ENCODE measurements at regions not wholly inside any gene's neighbourhood (a gene's known extent, or its start where the extent isn't known, plus 50 kb on each side); places are given as distances from the start of the nearest gene placed in this dataset.

DNA sequence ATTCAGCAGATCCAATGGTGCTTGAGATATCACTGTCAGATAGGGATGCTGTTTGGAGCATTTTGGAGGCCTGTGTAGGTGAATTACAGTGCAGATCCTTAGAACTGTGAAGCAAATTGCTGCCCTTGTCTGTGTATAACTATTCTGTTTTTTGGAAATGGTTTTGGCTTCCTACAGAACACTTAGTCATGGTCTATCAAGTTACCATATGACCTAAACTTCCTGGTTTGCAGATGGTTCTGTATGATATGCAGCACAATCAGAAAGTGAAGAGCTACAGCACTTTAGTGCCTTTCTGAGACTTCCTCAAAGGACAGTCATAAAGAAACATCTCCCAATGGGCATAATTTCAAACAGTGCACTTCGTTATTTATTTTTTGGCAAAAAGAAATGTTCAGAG, 688.6 kb downstream of the SH3BGRL start:
- ChIA-PET CTCF (no interaction called here), POLR2A (no interaction called here)
- DNase-seq = no peak
- TF ChIP-seq TCF12 (IDR thresholded peaks at IDR 0.05) = no peak
- TF ChIP-seq SMC3 (IDR thresholded peaks at IDR 0.05; ENCODE audit: low read depth, low read length) = no peak
- no peak for TF ChIP-seq REST (IDR thresholded peaks at IDR 0.05; ENCODE audit: low read depth, low read length)
- TF ChIP-seq YY1 (IDR thresholded peaks at IDR 0.05; ENCODE audit: low read depth) = no peak
- no peak for TF ChIP-seq RAD21 (IDR thresholded peaks at IDR 0.05; ENCODE audit: low read length)
- no peak for TF ChIP-seq PBX3 (IDR thresholded peaks at IDR 0.05)
- no peak for TF ChIP-seq NFIC (IDR thresholded peaks at IDR 0.05; ENCODE audit: borderline replicate concordance)
- TF ChIP-seq FOSL2 (IDR thresholded peaks at IDR 0.05; ENCODE audit: borderline replicate concordance, low read depth) = no peak
- TF ChIP-seq MXI1 (IDR thresholded peaks at IDR 0.05; ENCODE audit: low read depth, low read length) = no peak
- TF ChIP-seq EZH2phosphoT487 (IDR thresholded peaks at IDR 0.05; ENCODE audit: borderline replicate concordance, low read depth) = no peak
- TF ChIP-seq FOXJ3 (CRISPR knock-in tag; IDR thresholded peaks at IDR 0.05) = no peak
- TF ChIP-seq ZBTB33 (IDR thresholded peaks at IDR 0.05; ENCODE audit: borderline replicate concordance, low read depth) = no peak
- TF ChIP-seq CHD2 (IDR thresholded peaks at IDR 0.05; ENCODE audit: low read length, partially characterized antibody) = no peak
- no peak for TF ChIP-seq GATA2 (CRISPR knock-in tag; IDR thresholded peaks at IDR 0.05)
- no peak for TF ChIP-seq RCOR1 (IDR thresholded peaks at IDR 0.05; ENCODE audit: low read length)
- TF ChIP-seq TEAD4 (IDR thresholded peaks at IDR 0.05; ENCODE audit: borderline replicate concordance, insufficient read depth) = no peak
- Histone ChIP-seq H3K79me2 (ENCODE audit: insufficient read depth) (no peaks in the 10 kb centered on the region), H3K4me2 (no peak overlapping the region), H3K9me3 (no peaks in the 10 kb centered on the region), H3F3A (replicated peaks; ENCODE audit: insufficient read depth) (no peaks in the 10 kb centered on the region), H3K4me1 (ENCODE audit: control insufficient read depth in 1 of 2, insufficient read depth in 2 of 2, low read depth in 1 of 2, low read length in 1 of 2) (no peaks in the 10 kb centered on the region), H3K4me3 (ENCODE audit: low read depth in 2 of 2, low read length in 1 of 2) (no peak overlapping the region), H3K9ac (no peak overlapping the region), H3K27ac (ENCODE audit: low read depth in 2 of 2, low read length in 1 of 2) (no peak overlapping the region), H3K36me3 (replicated peaks in 1 of 2; ENCODE audit: control insufficient read depth in 1 of 2, insufficient read depth in 2 of 2, low read length in 1 of 2) (no peaks in the 10 kb centered on the region), H3K9me2 (no peaks in the 10 kb centered on the region), H4K20me1 (ENCODE audit: insufficient read depth) (no peaks in the 10 kb centered on the region), H2AFZ (ENCODE audit: low read depth) (no peak overlapping the region), H3K27me3 (ENCODE audit: insufficient read depth) (no peaks in the 10 kb centered on the region)
- WGBS (ENCODE audit: low lambda C conversion rate) = 0% methylated on average over 1 of the region's 1 CpG

All from SK-N-SH (cell line).